Activated CD8-positive, alpha-beta memory T cell treated with anti-CD3 and anti-CD28 coated beads for 1 hour (primary cell): ENCODE measurements at regions not wholly inside any gene's neighbourhood (a gene's known extent, or its start where the extent isn't known, plus 50 kb on each side); places are given as distances from the start of the nearest gene placed in this dataset.

Source experiments
- DNase-seq, 2 donors: peaks; one replicate each; pipeline ENCODE4 v3.0.0-alpha.2; 2020; ENCODE audit warnings: low read depth in 1 of 2; ENCODE audit errors: extremely low read depth in 1 of 2

DNA sequence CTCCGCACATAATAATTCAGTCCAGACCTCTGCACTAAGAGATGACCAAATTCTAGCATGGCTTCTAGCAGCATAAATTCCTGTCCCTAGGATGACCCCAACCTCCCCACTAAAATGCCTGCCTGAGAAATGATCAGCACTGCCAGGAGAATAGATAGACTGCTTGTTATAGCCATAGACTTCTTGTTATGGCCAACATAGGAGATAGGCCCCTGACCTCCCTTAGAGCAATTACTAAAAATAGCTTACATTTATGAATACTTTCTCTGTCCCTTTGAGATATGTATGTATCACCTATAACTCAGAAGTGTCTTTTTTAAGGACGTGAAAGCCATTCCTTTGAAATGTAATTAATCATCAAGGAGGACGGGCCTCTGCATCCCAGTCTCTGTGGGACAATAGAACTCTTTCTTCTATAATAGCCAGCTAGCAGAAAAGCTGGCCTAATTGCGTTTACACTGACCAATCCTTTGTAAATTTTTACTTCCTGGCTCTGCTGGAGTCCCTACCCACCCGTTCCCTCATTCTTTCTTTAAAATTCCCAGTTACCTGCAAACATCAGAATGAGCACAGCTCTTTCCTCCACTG lies 1002.7 kb downstream of the CDH18 start:
- no peak for DNase-seq

DNA sequence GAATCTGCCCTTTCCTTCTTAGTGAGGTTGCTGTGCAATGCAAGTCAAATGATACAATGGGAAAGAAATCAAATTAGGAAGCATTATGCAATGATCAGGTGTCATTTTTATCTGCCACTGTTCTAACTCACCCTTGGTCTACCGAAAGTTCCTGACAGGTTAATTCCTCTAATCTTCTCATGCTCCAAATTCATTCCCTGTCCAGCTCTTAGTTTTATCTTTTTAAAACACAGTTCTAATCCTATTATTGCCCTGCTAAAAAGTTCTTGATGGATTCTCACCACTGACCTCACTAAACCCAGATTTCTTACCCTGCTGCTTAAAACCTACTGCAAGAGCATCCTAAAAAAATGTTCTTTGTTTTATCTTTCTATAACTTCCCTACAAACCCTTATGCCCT lies 1000.9 kb downstream of the CDH18 start:
- DNase-seq: no peak

DNA sequence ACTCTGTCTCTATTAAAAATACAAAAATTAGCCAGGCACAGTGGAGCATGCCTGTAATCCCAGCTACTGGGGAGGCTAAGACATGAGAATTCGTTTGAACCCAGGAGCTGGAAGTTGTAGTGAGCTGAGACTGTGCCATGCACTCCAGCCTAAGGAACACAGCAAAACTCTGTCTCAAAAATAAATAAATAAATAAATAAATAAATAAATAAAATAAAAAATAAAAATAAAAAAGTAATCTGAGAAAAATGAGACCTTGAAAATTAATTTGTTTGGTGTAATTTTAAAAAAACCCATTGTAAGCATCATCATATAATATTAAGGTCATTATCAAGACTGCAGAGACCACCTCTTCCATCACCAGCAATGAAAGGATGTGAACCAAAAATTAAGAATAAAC lies 997.1 kb downstream of the CDH18 start:
- DNase-seq: no peak

DNA sequence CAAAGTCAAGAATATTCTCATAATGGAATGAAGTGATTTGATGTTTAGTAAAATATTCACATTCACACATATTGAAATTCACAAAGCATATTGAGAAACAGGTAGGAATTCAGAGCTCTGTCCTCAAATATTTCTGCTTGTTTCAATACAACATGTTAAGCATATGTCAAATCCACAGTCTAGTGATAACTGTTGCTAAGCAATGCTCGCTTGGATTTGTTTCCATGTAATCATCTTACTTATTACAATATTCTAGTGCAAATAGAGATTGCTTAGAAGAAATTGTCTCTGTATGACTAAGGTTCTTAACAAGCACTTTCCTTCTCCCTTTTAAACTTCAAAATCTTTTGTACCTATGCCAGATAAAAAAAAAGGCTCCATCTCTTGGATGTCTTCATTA lies 995.7 kb downstream of the CDH18 start:
- DNase-seq: no peak

DNA sequence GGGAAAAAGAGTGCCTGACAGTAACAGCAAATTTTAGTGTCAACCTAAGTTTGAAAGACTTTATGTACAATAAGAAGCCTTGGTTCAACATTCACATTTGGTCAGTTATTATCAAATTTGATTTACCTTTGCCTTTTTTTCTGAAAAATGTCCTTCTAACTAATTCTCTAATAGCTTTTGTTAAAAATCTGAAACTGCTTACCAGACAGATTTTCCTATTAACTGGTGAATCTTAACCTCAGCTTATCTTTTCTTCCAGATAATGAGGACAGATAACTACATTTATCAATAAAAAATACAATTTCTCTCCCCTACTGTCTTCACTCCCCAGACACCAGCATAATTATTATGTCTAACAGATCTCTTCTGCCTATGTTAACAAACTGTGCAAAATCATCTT lies 988.5 kb downstream of the CDH18 start:
- DNase-seq: no peak

DNA sequence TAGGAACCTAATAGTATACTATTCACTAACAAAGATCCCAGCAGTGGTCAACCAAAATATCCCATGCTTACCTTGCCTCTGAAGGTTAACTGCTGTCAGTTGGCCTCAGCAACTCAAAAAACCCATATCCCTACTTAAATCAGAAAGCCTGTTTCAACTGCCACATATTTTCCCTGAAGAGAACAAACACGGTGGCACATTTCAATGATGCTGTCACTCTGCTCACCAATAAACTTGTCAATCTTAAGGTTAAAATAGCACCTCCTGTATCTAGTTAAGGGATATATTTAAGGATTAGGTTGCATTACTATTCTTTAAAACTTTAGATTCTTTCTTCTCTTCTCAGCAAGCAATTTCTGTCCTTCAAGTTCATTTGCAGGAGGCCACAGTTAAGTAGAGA lies 986.9 kb downstream of the CDH18 start:
- DNase-seq: no peak

DNA sequence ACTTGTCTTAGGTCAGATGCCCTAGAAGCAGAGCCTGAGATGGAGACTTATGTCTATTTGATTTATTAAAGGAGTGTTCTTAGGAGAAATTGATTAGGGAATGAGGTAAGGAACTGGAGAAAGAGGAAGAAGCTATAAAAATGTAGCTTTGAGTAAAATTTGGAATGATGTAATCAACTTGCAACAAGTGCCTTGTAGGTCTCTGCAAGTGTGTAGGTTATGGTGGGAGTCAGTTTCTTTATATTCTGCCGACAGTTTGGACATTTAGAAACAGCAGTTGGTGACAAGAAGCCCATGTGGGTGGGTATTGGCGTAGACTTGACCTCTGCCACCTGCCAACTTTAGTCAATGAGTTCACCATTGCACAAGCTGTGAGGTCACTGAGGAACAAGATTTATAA lies 986.5 kb downstream of the CDH18 start:
- DNase-seq: no peak

DNA sequence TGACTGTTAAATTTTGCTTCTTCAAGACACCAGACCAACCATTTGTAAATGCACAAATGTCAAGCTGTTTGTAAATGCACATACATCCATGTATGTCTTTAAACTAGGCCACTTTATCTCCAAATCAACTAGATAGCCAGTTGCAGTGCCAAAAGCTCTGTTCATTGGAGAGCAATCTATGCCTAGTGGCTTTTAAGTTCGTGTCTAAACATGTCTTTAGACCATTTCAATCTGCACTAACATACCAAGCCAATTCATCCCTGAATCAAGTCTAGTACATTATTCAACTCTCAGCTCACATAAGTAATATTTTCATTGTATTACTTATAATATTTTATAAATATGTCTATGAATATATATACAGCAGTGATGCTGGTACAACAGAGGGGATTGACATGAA lies 985.9 kb downstream of the CDH18 start:
- no peak for DNase-seq

DNA sequence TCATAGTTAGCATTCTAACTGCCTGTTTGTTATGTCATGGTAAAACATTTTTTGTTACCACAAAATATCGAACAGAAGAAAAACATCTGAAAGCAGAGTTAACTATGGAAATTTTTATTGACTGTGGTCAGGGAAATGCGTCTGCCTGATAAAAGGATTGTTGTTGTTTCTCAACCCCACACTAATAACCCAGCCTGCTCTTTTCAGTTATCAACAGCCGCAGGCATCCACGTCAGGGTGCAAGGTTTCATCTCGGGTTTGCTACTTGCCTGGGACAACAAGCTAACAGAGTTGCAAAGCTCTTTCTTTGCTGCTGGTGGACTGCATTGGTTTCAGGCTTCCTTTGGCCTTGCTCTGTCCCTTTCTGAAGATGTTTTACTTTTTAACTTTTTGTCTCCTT lies 969.2 kb downstream of the CDH18 start:
- no peak for DNase-seq

DNA sequence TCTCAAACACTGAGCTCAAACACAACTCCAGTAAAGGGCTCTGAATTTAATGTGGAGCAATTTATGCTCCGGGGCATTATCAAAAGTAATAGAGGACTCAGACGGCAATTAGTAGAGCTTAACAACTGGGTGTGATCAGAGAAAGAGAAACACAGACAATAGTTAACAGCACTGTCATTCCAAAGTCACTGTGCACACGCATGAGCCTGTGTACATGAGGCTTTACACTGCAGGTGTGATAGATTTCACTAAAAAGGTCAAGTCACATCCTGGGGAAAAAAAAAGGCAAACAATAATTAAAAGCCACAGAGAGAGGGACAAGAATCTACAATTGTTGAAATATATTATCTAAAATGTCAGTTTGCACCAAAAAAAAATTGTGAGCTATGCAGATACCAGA lies 956.5 kb downstream of the CDH18 start:
- no peak for DNase-seq

DNA sequence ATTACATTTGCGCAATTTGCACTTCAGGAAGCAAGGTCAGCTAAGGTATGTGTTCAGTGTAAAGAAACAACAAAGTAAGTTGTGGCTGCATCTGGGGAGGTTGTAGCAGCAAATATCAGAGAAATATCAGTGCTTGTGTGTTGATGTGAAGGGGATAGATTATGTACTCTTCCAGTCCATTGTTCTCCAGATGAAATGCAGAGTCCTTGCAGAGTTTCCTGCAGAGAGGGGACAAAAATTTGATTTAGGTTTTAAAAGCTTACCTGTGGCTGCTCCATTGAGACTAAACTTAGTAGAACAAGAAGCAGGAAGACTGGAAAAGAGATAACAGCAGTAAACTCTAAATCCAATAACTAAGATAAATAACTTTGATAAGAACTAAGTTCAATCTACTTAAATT lies 952.2 kb downstream of the CDH18 start:
- DNase-seq: no peak

DNA sequence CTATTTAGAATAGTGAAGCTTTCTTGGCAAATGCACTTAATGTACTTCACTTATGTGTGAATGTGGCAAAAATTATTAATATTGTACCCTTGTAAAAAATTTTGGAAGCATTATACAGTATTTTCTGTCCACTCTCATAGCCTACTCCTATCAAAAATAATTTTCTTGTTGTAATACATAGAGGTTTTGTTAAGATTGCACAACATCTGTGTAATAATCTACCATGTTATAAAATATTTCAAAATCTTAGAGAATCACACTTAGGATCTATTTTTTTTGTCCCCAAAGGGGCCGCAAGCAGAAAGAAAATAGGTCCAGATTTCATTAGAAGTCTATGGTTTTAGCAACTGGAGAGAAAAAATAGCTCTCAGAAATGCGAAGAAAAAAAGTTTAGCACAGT lies 945.9 kb downstream of the CDH18 start:
- no peak for DNase-seq

DNA sequence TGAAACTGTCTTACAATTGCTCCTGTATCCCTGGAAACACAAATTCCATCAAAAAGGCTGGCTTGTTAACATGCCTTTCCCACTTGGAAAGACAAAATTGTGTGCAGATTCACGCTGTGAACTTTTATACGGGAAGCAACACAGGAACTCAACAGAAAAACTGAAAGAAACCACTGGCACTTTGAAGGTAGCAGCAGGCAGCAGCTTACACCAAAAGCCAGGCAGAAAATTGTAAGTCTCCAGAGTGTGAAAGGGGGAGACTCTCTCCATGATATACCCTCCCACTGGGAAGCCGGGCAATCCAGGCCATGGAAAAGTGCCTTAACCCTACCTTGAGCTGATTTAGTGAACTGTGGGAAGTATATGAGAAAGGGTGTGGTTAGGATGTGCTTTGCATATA lies 943.7 kb downstream of the CDH18 start:
- DNase-seq: no peak

DNA sequence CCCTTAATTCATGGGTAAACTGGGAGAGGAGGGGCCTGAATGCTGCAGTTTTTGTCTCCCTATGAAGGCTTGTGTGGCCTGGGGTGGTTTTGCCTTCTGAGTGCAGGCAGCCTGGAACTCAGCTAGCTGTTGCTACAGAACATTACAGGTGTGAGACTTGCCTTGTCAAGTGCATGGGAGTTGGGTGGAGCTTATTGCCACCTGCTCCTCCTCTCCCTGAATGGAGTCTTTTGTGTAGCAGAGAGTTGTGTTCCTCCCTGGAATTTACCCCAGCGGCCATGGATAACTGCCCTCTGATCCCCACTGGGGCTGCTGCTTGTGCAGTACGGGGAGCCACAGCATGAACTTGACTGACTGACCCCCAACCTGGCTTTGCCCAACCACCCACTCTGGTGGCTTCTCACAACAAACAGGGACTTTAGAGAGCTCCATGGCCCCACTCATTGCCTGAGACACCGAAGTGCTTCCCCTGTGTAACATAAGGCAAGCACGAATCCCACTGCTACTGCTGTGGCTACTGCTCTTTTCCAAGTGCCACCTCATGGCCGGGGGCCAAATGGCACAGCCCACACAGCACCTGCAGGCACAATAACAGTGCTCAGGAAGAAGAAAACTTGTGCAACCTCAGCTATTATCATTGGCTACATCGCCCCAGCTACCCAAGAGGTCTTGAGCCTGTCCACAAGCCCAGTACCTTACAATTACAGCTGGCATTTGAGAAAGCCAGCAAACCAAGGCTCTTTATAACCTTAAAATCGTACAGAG lies 942.9 kb downstream of the CDH18 start:
- DNase-seq: no peak

DNA sequence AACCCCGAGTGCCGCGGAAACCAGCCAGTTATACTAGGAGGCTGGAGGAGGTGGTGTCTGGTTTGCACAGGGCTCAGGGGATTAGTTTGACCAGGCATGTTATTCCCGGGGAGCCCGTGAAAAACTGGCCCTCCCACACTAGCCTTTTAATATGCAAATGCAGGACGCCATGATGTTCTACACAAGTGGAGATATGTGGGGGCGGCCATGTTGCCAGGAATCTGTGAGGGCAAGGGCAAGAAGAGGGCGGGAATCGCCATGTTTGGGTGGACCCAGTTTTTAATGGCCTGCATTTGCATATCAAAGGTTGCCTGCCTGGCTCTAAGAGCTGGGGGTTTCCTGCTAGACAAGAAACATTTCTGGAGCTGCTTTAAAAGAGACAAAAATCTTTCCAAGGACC lies 940.7 kb downstream of the CDH18 start:
- no peak for DNase-seq

DNA sequence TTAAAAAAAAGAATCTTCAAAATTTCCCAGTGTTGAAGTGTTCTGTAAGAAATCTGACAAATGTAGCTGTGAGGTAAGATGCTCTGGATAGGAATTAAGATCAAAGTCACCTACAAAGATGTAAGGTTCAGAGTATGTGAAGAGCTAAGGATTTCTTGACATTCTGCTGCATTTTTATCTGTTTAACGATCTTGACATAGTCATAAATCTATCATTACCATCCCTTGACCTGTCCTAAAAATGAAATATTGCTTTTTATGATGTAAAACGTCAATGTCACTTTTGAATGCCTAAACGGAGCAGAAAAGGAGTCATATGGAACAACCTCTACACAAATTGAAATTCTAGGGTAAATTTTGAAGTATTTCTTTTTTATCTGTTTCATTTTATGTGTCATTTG lies 939.3 kb downstream of the CDH18 start:
- no peak for DNase-seq

DNA sequence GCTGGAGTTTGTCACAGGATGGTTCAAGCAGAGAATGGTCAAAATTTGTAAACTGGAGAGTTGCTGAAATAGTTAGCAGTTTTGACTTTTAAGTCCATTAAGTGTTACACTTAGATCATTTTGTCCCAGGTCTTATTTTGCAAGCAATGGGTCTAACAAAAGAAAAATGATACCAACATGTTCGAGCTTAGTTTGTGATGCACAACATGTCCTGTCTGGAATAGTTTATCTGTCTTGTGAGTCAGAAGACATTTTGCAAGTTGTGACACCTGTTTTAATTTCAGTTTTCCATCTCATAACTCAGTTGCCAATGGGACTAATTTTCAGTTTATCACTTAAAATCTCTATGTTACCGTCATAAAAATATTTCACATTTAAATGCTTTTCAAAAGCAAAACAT lies 929.8 kb downstream of the CDH18 start:
- DNase-seq: no peak

DNA sequence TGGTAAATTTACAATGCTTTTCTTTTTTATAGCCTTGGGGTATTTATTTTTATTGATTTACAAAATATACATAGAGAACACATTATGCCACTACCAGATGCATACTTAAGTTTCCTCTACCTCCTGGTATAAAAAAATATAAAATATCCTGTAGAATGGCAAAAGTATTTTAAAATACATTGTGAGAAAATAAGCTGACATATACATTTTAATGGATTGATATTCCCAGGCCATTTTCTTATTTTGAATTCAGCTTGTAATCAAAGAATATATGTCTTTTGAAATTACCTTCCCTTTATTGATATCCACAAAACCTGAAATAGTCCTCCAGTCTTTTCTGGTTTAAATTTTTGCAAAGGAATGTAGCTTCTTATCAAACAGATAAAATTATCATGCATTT lies 923.9 kb downstream of the CDH18 start:
- DNase-seq: no peak

DNA sequence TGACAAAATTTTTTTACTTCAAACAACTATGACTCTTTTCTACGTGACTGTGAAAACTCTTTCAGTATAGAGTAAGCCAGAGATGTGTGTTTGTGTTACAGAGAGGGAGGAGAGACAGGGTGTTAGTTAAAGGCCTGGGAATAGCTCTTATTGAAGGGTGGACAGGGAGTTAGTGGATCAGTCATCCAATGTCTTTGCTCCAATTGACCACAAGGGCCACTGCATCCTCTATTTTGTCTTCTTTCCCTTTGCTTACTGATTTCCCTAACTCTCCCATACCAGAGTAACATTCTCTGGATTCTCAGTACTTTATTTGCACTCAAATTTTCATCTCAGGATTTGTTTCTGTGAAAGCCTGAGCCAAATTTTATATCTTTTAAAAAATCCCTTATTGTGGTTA lies 920.3 kb downstream of the CDH18 start:
- no peak for DNase-seq

DNA sequence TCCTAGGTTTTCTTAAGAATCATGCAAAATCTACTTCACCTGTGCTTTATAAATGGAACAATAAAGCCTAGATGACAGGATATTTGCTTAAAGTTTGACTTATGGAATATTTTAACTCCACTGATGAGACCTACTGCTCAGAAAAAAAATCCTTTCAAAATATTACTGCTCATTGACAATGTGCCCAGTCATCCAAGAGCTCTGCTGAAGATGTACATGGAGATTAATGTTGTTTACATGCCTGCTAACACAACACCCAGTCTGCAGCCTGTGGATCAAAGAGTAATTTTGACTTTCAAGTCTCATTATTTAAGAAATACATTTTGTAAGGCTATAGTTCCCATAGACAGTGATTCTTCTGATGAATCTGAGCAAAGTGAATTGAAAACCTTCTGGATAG lies 889.6 kb downstream of the CDH18 start:
- DNase-seq: no peak

DNA sequence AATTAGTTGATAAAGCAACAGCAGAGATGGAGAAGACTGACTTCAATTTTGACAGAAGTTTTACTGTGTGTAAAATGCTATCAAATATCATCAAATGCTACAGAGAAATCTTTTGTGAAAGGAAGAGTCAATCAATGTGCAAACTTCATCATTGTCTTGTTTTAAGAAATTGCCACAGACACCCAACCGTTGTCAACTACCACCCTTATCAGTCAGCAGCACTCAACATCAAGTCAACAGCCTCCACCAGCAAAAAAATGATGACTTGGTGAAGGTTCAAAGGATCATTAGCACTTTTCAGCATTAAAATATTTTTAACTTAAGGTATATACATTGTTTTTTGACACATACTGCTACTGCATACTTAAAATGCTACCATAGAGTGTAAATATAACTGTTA lies 888.8 kb downstream of the CDH18 start:
- DNase-seq: no peak

DNA sequence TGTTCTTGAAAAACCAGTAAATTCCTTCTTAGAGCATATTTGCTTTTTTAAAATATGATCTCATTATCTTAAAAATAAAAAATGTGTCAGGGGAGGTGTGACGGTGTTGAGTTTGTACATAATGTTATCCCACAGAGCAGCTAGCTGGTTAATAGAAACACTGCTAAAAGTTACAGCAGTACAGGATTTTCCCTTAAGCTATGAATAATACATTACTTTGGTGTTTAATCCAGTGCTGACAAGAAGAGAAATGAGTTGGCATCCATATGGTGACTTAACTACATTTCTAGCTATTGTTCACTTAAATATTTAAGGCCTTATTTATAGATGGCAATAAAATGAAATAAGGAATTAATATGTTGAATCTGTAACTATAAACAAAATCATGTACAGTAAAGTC lies 883.1 kb downstream of the CDH18 start:
- no peak for DNase-seq

DNA sequence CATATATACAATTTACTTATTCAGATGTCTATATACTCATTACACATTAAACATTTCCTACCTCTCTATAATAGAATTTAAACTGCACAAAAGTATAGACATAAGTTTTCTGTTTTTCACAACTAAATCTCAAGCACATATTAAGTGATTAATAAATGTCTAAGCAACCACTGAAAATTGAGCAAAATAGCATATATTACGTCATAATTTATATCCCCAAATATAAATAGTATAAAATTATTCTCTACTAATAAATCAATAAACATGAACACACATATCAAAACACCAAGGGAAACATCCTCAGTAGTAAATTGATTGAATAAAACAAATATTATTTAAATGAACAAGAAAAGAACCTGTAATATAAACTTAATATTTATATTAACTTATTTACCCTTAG lies 865.1 kb downstream of the CDH18 start:
- DNase-seq: no peak
